Astrocyte (in vitro differentiated cells and primary cell): ENCODE measurements at regions not wholly inside any gene's neighbourhood (a gene's known extent, or its start where the extent isn't known, plus 50 kb on each side); places are given as distances from the start of the nearest gene placed in this dataset.

ENCODE experiments used
- DNase-seq: peaks from one replicate; pipeline ENCODE4 v3.0.0-alpha.2; 2010; ENCODE audit warnings: low read depth
- FAIRE-seq: peaks from 2 replicates; lab custom pipeline; 2011; peaks lifted over from hg19 to GRCh38; lab: Jason Lieb, UNC
- H2AFZ ChIP-seq: 2 replicates; pipeline ENCODE4 v1.6.0; 2012; ENCODE audit warnings: low read depth, low read length, inconsistent platforms
- H3K27ac ChIP-seq: 2 replicates; pipeline ENCODE4 v1.5.1; 2011; ENCODE audit warnings: low read depth, low read length, inconsistent platforms
- H3K27me3 ChIP-seq: 2 replicates; pipeline ENCODE4 v1.6.0; 2011; ENCODE audit warnings: low read length, inconsistent platforms; ENCODE audit not compliant: insufficient read depth
- H3K36me3 ChIP-seq: 2 replicates; pipeline ENCODE4 v1.5.1; 2011; ENCODE audit warnings: low read length, inconsistent platforms; ENCODE audit not compliant: insufficient read depth
- H3K4me1 ChIP-seq: 2 replicates; pipeline ENCODE4 v1.5.1; 2011; ENCODE audit warnings: low read length, inconsistent platforms; ENCODE audit not compliant: insufficient read depth
- H3K4me2 ChIP-seq: 2 replicates; pipeline ENCODE4 v1.6.0; 2012; ENCODE audit warnings: low read length, inconsistent platforms
- H3K4me3 ChIP-seq: 2 replicates; pipeline ENCODE4 v1.5.1; 2011; ENCODE audit warnings: low read depth, mild to moderate bottlenecking, low read length, inconsistent platforms; ENCODE audit not compliant: insufficient read depth
- H3K79me2 ChIP-seq: 2 replicates; pipeline ENCODE4 v1.6.0; 2012; ENCODE audit warnings: mild to moderate bottlenecking, low read length, inconsistent platforms; ENCODE audit not compliant: insufficient read depth
- H3K9ac ChIP-seq: 2 replicates; pipeline ENCODE4 v1.6.0; 2012; ENCODE audit warnings: mild to moderate bottlenecking, low read length, inconsistent platforms
- H3K9me3 ChIP-seq: 2 replicates; pipeline ENCODE4 v1.5.1; 2012; ENCODE audit warnings: low read depth, mild to moderate bottlenecking, low read length, inconsistent platforms; ENCODE audit not compliant: insufficient read depth
- H4K20me1 ChIP-seq: 2 replicates; pipeline ENCODE4 v1.6.0; 2012; ENCODE audit warnings: low read length, inconsistent platforms; ENCODE audit not compliant: insufficient read depth
- H3K27ac Mint-ChIP-seq: one replicate; pipeline ENCODE4 v1.8.0; 2021; ENCODE audit warnings: mild to moderate bottlenecking, mixed read lengths; ENCODE audit not compliant: unreplicated experiment
- H3K27me3 Mint-ChIP-seq: one replicate; pipeline ENCODE4 v1.8.0; 2021; ENCODE audit warnings: low read depth, mixed read lengths; ENCODE audit not compliant: unreplicated experiment
- H3K36me3 Mint-ChIP-seq: one replicate; pipeline ENCODE4 v1.8.0; 2021; ENCODE audit warnings: low read depth, mixed read lengths; ENCODE audit not compliant: unreplicated experiment
- H3K4me1 Mint-ChIP-seq: one replicate; pipeline ENCODE4 v1.8.0; 2021; ENCODE audit warnings: low read depth, mixed read lengths; ENCODE audit not compliant: unreplicated experiment
- H3K4me3 Mint-ChIP-seq: one replicate; pipeline ENCODE4 v1.8.0; 2021; ENCODE audit warnings: mild to moderate bottlenecking, moderate library complexity, mixed read lengths; ENCODE audit not compliant: unreplicated experiment
- H3K9me3 Mint-ChIP-seq: one replicate; pipeline ENCODE4 v1.8.0; 2021; ENCODE audit warnings: mild to moderate bottlenecking, mixed read lengths; ENCODE audit not compliant: unreplicated experiment
- EZH2 ChIP-seq: IDR thresholded peaks from 2 replicates; pipeline ENCODE4 v1.6.1; 2012; ENCODE audit warnings: mild to moderate bottlenecking, low read length, inconsistent platforms; ENCODE audit not compliant: insufficient read depth
- TF ChIP-seq, protein P1 (sequence below): IDR thresholded peaks from 2 replicates; pipeline ENCODE4 v1.5.1; 2011; ENCODE audit warnings: low read depth, mild to moderate bottlenecking, inconsistent platforms, low read length, moderate library complexity; ENCODE audit not compliant: insufficient read depth

DNA sequence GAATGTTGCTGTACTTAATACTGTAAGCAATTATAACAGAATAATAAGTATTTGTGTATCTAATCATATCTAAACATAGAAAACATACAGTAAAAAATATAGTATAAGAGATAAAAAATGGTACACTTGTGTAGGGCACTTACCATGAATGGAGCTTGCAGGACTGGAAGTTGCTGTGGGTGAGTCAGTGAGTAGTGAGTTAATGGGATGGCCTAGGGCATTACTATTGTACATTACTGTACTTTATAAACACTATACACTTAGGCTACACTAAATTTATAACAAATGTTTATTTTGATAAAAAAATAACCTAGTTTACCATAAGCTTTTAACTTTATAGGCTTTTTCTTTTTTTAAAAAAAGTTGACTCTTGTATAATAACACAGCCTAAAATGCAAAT, 1071.2 kb upstream of the SEL1L start:
- no peak overlapping the region for H3K4me3 ChIP-seq
- H4K20me1 ChIP-seq: no peaks in the 10 kb centered on the region
- Mint-ChIP-seq H3K27me3 (no peaks in the 10 kb centered on the region), H3K36me3 (no peaks in the 10 kb centered on the region), H3K4me3 (no peak overlapping the region), H3K9me3 (peaks cover 2% of the 10 kb centered on the region), H3K27ac (no peak overlapping the region), H3K4me1 (no peaks in the 10 kb centered on the region)
- H3K9me3 ChIP-seq: no peaks in the 10 kb centered on the region
- TF ChIP-seq EZH2: no peak
- TF ChIP-seq, protein P1, sequence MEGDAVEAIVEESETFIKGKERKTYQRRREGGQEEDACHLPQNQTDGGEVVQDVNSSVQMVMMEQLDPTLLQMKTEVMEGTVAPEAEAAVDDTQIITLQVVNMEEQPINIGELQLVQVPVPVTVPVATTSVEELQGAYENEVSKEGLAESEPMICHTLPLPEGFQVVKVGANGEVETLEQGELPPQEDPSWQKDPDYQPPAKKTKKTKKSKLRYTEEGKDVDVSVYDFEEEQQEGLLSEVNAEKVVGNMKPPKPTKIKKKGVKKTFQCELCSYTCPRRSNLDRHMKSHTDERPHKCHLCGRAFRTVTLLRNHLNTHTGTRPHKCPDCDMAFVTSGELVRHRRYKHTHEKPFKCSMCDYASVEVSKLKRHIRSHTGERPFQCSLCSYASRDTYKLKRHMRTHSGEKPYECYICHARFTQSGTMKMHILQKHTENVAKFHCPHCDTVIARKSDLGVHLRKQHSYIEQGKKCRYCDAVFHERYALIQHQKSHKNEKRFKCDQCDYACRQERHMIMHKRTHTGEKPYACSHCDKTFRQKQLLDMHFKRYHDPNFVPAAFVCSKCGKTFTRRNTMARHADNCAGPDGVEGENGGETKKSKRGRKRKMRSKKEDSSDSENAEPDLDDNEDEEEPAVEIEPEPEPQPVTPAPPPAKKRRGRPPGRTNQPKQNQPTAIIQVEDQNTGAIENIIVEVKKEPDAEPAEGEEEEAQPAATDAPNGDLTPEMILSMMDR: no peak
- DNase-seq (no peak), FAIRE-seq (no peak)
- H3K36me3 ChIP-seq: no peaks in the 10 kb centered on the region
- H3K4me1 ChIP-seq: no peaks in the 10 kb centered on the region
- no peak overlapping the region for H2AFZ ChIP-seq
- H3K4me2 ChIP-seq: no peak overlapping the region
- no peak overlapping the region for H3K9ac ChIP-seq
- H3K27ac ChIP-seq: no peak overlapping the region
- H3K27me3 ChIP-seq: no peaks in the 10 kb centered on the region
- no peaks in the 10 kb centered on the region for H3K79me2 ChIP-seq

DNA sequence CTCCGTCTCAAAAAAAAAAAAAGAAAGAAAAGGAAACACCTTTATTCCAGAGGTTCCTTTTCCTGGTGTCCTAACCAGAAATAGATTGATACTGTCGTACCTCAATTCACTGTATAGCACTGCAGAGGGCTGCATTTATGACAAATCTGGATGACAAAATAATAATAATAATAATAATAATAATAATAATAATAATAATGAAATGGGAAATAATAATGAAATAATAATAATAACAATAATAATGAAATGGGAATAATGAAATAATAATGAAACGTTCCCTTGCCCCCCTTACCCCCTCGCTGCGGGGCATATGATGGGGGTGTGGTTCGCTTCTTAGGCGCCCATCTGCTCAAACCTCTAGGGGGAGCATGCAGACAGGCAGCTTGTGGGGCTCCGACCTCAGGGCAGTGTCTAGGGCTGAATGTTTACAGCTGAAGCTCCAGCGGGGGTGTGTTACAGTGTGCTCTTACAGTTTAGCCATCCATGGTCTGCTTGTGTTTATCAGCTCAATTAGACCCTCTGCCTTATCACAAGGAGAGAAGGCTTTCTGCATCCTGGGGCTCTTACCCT, 1088.3 kb upstream of the SEL1L start:
- Histone ChIP-seq H3K4me2 (no peak overlapping the region), H3K4me3 (no peak overlapping the region), H2AFZ (no peak overlapping the region), H3K9ac (no peak overlapping the region), H3K27ac (no peak overlapping the region), H4K20me1 (no peaks in the 10 kb centered on the region), H3K27me3 (no peaks in the 10 kb centered on the region), H3K9me3 (no peaks in the 10 kb centered on the region), H3K79me2 (no peaks in the 10 kb centered on the region), H3K4me1 (no peaks in the 10 kb centered on the region), H3K36me3 (no peaks in the 10 kb centered on the region)
- no peak for FAIRE-seq
- no peaks in the 10 kb centered on the region for H3K27me3 Mint-ChIP-seq
- no peak overlapping the region for H3K27ac Mint-ChIP-seq
- H3K4me1 Mint-ChIP-seq: no peaks in the 10 kb centered on the region
- peaks cover 5% of the 10 kb centered on the region for H3K9me3 Mint-ChIP-seq
- no peak for DNase-seq
- no peak for TF ChIP-seq EZH2
- TF ChIP-seq, protein P1: no peak
- H3K36me3 Mint-ChIP-seq: no peaks in the 10 kb centered on the region
- H3K4me3 Mint-ChIP-seq: no peak overlapping the region

DNA sequence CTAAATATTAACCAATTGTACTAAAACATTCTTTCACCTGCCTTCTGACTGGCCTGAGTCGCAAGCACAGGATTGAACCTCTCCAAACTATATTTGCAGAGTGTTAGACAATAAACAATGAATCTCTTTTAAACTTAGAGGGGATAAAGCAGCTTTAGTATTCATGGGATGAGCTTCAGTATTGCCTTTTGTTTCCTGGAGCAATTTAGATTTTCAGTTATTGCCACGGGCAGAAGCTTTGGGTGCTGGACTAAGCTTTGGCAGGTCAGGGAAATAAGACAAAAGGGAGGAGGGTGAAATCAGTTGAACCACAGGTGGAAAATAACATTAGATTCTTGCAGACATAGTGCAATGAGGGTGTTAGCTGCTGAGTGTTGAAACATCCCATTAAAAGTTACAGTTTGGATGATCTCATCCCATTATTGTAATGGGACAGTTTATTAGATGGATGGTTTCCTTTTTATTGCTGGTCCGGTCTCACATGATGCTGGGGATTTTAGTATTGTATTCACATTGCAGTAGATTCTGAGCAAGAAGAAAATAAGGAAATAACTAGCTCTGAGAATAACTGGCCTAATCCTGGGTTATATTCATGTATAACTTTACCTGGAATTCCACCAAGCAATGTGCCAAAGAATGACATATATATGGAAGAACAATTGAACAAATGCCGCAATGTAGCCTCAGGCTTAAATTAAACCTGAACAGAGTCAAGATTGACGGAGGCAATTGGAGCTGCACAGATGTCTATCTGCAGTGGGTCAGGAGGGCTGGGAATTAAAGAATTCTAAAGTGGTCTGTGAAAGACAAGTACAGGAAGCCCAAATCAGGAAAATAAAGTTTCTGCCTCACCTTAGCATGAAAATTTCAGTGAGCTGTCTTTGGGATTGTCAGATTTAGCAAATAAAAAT, 1092.8 kb upstream of the SEL1L start:
- TF ChIP-seq EZH2: no peak
- TF ChIP-seq, protein P1: no peak
- H3K9me3 Mint-ChIP-seq: peaks cover 7% of the 10 kb centered on the region
- Histone ChIP-seq H3K27ac (no peak overlapping the region), H2AFZ (no peak overlapping the region), H3K4me1 (no peaks in the 10 kb centered on the region), H3K36me3 (no peaks in the 10 kb centered on the region), H3K27me3 (no peaks in the 10 kb centered on the region), H4K20me1 (no peaks in the 10 kb centered on the region), H3K79me2 (no peaks in the 10 kb centered on the region), H3K9me3 (peaks cover 2% of the 10 kb centered on the region), H3K4me3 (no peak overlapping the region), H3K9ac (no peak overlapping the region), H3K4me2 (no peak overlapping the region)
- no peaks in the 10 kb centered on the region for H3K36me3 Mint-ChIP-seq
- no peak overlapping the region for H3K4me3 Mint-ChIP-seq
- H3K27ac Mint-ChIP-seq: no peak overlapping the region
- DNase-seq: no peak
- H3K4me1 Mint-ChIP-seq: no peaks in the 10 kb centered on the region
- FAIRE-seq: no peak
- H3K27me3 Mint-ChIP-seq: no peaks in the 10 kb centered on the region
